GM12873 (cell line): ENCODE measurements at regions not wholly inside any gene's neighbourhood (a gene's known extent, or its start where the extent isn't known, plus 50 kb on each side); places are given as distances from the start of the nearest gene placed in this dataset.

Experiments used
- TF ChIP-seq, protein P1 (sequence below): IDR thresholded peaks from 2 replicates; pipeline ENCODE4 v1.5.1; 2012; ENCODE audit warnings: low read depth, mild to moderate bottlenecking, moderate library complexity, low read length, control low read depth; ENCODE audit not compliant: insufficient read depth; ENCODE audit errors: missing control alignments

DNA sequence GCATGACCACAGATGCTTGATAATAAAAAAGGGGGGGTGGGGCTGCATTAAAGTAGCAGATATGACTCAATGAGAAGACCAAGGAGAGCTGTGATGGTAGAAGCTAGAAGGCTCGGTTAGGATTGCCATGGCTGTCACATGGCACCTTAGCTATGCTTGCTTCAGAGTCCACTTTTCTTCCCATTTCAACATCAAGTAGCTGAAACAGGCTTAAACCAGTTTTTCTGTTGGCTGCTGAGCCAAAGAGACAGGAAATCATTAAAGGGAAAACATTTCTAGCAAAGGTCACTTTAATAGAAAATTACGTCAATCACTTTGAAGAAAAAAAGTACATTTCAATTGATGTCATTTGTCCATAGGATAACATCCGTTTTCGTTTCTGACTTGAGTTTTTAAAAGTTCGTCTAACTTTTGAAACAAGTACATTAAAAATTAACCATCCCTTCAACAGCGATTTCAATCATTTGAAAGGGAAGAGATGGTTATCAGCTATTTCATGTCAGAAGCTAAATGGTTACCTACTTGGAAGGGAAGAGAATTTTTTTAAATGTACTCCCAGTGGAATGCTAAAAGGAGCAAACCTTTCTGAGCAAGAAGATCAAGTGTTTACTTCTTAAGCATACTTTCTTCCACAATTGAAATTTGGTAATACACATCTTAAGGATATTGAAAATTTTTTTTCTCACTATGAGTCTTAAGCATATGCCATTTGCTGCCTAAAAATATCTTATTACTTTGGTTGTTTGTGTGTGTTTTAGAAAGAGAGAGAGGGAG lies 488.1 kb upstream of the PRMT6 start:
- TF ChIP-seq, protein P1, sequence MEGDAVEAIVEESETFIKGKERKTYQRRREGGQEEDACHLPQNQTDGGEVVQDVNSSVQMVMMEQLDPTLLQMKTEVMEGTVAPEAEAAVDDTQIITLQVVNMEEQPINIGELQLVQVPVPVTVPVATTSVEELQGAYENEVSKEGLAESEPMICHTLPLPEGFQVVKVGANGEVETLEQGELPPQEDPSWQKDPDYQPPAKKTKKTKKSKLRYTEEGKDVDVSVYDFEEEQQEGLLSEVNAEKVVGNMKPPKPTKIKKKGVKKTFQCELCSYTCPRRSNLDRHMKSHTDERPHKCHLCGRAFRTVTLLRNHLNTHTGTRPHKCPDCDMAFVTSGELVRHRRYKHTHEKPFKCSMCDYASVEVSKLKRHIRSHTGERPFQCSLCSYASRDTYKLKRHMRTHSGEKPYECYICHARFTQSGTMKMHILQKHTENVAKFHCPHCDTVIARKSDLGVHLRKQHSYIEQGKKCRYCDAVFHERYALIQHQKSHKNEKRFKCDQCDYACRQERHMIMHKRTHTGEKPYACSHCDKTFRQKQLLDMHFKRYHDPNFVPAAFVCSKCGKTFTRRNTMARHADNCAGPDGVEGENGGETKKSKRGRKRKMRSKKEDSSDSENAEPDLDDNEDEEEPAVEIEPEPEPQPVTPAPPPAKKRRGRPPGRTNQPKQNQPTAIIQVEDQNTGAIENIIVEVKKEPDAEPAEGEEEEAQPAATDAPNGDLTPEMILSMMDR: no peak

DNA sequence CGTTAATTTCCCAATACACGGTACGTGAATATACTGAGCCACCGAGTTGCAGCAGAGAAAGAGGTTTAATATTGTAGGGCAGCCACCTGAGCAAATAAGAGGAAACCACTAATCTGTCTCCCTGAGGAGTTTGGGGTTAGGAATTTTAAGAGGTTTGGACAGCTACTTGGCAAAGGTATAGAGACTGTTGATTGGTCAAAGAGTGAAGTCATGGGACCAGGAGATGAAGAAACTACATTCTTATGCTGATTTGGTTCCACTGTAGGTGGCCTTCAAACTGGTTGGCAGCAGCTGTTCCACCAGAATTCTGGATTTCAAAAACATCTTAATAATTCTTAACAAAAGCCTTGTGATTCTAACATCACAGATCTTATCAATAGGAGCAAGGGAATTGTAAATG lies 485.4 kb upstream of the PRMT6 start:
- TF ChIP-seq, protein P1: no peak

DNA sequence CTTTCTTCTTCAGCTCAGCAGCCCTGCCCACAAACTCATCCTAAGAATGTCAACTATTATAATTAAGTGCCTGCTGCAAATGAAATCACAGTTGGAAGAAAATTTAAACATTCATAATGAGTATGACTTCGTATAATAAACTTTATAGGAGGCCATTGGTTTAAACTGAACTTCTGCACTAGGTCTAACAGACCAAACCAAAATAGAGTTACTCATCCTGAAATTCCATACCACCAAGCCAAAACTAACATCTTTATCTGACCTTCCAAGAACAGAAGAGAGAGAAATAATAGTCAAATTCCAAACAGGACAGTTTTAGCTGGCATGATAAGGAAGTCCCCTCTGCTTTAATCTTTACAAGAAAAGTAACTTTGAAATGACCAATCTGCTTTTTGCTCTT lies 472.4 kb upstream of the PRMT6 start:
- TF ChIP-seq, protein P1: no peak

DNA sequence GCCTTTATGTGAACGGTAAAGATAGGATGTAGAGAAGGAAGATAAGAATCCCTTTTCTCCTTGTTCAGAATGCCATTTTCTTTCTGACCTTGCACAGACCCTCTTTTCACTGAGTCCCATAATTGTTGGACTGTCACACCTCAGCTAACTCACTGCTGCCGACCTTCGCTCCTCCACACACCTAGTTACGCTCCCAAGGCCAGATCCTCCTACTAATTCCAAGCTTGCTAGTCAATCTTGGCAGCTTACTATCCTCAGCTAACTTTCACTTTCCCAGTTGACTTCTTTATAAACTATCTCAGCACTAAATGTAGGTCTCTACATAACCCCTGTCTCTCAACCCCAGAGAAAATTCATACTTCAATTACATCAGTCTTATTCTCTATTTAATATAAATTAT lies 471.8 kb upstream of the PRMT6 start:
- TF ChIP-seq, protein P1: no peak

DNA sequence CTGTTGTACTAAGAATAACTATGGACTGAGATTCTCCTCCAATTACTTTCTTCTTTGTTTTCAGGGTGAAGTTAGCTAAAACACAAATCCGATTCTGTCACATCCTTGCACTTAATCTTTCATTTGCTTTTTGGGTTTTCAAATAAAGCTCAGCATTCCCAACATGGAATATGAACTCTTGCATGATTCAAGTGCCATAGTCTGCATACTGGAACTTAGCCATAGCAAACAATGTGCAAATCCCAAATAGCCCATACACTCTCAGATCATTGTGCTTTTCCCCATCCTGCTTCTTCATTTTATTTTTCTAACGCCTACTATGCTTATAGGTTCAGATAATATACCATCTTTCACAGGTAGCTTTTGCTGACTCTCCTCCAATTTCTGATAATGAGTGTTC lies 455.8 kb upstream of the PRMT6 start:
- TF ChIP-seq, protein P1: no peak

DNA sequence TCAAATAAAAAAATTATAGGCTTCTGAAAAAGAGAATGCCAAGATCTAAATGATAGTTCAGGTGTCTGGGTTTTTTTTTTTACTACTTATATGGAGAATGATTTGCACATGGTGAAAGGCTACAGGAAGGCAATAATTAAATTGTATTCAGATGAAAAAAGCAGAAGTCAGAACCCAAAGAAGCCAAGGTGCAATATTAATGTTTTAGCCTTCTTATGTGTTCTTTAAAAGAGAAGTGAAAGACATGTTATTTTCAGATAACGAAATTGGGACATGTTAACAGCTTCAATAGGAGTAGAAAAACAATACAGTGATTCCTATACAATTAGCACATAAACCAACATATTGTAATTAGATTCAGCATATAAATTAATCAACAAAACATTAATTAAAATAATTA lies 452.9 kb upstream of the PRMT6 start:
- TF ChIP-seq, protein P1: no peak

DNA sequence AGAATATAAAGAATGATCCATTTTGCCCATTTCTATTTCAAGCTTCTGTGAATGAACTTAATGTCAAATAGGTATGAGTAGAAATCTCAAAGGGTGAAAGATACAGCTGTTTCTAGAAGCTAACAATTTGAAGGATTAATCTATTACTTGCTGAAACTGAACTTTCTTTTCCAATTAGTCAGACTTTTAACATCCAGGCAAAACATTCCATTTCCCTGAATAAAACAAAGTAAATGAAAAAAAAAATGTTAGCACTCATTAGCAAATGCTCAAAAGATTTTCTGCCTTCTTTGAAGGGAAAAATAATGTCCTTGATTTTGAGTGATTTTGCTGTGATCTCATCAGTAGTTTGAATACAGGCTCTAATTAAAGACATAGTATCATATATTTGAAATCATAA lies 447.6 kb upstream of the PRMT6 start:
- TF ChIP-seq, protein P1: no peak
